Coronary artery (tissue), 2 donors: ENCODE measurements at regions not wholly inside any gene's neighbourhood (a gene's known extent, or its start where the extent isn't known, plus 50 kb on each side); places are given as distances from the start of the nearest gene placed in this dataset.

Experiments used
- DNase-seq: peaks from one replicate; pipeline ENCODE4 v3.0.0-alpha.2; 2017; ENCODE audit warnings: low spot score
- H3K27ac ChIP-seq, 2 donors: fragments of 200-600 bp; sonication (generic); one replicate each; pipeline ENCODE4 v1.5.1; 2016 to 2019
- H3K4me3 ChIP-seq: fragments of 200-600 bp; sonication (generic); 2 replicates; pipeline ENCODE4 v1.5.1; 2016; ENCODE audit warnings: mild to moderate bottlenecking, moderate library complexity
- CTCF ChIP-seq: fragments of 200-600 bp; sonication (generic); IDR thresholded peaks from one replicate; pipeline ENCODE4 v1.5.1; 2019; ENCODE audit warnings: antibody characterized with exemption

DNA sequence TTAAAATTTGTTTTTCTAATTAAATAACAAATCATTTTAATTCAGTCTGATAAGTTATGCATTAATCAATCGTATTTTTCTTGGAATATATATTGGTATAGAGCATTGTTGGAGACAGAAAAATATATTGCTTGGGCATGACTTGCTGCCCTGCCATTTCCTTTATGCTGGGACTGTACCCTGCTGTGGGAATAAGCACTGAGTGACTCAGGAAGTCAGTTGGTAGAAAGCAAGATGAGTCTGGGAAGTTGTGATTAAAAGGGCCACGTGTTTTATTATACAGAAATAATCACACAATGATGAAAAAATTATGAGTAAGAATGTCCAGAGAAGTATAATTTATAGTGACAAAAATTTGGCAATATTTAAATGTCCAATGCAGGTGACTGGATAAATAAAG, 139.5 kb downstream of the KIF18A start:
- no peak for DNase-seq
- no peak overlapping the region for H3K4me3 ChIP-seq
- no peak for TF ChIP-seq CTCF

DNA sequence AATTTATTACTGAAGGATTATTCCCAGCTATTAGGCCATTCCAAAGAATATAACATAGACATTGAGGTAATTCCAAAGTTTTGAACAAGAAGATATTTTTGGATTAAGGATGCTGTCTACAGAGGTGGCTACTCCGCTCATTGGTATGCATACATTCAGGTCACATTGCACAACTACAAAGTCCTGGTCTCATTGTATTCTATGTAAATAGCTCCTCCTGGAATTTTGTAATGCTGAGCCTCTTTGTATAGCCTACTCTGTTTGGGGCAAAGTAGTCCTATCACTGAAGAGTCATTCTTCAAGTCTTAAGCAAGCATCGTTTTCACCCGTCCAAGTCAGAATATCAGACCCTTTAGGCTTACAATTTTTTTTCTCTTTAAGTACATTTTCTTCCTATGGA, 142.4 kb downstream of the KIF18A start:
- no peak for DNase-seq
- TF ChIP-seq CTCF = no peak
- no peak overlapping the region for H3K27ac ChIP-seq
- no peak overlapping the region for H3K4me3 ChIP-seq

More for the DNA sequence above, 139.5 kb downstream of the KIF18A start:
- no peak overlapping the region for H3K27ac ChIP-seq

- no peak for TF ChIP-seq CTCF
- Histone ChIP-seq H3K4me3 (no peak overlapping the region), H3K27ac (no peak overlapping the region)
- DNase-seq = no peak
These were observed 144.6 kb downstream of the KIF18A start for GRCh38 chr11:27963370-27963769.

DNA sequence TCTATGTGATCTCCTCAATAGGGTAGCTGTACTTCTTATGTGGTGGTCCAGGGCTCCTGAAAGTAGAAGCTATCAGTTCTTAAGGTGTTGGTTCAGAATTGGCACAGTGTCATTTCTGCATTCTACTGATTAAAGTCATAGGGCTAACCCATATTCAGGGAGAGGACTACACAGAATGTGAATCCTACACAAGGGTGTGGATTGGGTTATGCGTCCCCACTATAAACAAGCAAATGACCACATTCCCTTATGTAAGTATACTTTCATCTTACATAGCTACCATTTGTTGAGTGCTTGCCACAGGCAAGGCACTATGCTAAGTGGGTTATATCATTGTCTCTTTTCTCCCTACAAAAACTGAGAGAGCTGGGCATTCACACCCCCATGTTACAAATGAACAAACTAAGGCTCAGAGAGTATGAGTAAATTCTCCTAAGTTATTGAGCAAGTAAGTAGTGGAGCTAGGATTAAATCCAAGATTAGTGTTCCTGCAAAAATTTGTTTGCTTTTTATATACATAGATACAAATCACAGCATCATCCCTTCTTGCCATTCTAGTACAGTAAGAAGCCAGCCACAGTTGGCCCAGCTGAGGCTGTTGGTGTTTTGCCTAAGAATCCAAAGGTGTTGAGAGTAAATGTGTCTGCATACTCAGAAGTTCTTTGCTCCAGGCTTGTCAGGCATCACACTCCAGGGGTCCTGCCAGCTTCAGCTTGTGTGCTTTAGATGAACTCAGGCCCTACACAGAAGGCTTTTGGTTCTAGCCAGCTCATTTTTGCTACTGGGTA, 157.8 kb downstream of the KIF18A start:
- DNase-seq = no peak
- TF ChIP-seq CTCF = no peak
- H3K27ac ChIP-seq = no peak overlapping the region
- H3K4me3 ChIP-seq = no peak overlapping the region

GRCh38 chr11:27945348-27945747, 162.6 kb downstream of the KIF18A start:
- Histone ChIP-seq H3K27ac (no peak overlapping the region), H3K4me3 (no peak overlapping the region)
- TF ChIP-seq CTCF = no peak
- no peak for DNase-seq

DNA sequence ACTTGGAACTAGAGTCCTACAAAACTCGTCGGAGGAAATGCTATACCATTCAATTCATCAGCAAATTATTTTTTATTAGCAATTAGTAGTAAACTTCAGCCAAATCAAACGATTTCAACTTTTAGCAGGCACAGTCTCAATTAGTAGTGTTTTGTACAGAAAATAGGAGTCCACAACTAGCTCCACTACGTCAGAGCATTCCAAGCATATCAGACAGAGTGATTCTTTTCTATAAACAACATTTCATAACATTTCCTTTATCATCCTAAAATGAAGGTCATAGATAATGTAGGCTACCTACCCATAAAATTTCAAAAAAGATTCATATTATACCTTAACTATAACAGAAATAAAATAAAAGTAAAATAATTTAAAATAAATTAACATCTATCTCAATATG, 169.9 kb downstream of the KIF18A start:
- H3K4me3 ChIP-seq = no peak overlapping the region
- no peak for TF ChIP-seq CTCF

GRCh38 chr11:27934830-27935145, 173.2 kb downstream of the KIF18A start:
- H3K4me3 ChIP-seq = no peak overlapping the region
- no peak for TF ChIP-seq CTCF
- no peak for DNase-seq
- H3K27ac ChIP-seq = no peak overlapping the region

More for the DNA sequence above, 169.9 kb downstream of the KIF18A start:
- no peak overlapping the region for H3K27ac ChIP-seq
- no peak for DNase-seq
